ENCODE measurements at regions not wholly inside any gene's neighbourhood (a gene's known extent, or its start where the extent isn't known, plus 50 kb on each side); places are given as distances from the start of the nearest gene placed in this dataset.

DNA sequence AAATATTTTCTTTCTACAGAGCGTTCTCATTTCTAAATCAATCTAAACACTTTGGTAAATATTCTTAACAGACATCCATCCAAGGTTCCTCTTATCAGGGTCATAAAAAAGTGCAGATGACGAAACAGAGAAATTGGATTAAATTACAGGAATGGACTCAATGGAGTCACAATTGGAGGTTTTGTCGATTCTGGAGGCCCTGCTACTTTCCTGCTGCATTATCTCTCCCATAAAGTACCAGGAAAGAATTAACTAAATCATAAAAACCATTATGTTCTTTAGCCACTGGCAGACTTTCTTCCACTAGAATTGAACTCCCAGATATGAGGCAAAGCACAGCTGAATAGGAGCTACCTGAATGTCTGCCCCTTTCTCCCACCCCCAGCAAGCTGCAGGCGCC, 610.6 kb downstream of the HDGFL1 start:
- no peak for TF ChIP-seq POLR2A (IDR thresholded peaks at IDR 0.05)
- TF ChIP-seq, protein P1, sequence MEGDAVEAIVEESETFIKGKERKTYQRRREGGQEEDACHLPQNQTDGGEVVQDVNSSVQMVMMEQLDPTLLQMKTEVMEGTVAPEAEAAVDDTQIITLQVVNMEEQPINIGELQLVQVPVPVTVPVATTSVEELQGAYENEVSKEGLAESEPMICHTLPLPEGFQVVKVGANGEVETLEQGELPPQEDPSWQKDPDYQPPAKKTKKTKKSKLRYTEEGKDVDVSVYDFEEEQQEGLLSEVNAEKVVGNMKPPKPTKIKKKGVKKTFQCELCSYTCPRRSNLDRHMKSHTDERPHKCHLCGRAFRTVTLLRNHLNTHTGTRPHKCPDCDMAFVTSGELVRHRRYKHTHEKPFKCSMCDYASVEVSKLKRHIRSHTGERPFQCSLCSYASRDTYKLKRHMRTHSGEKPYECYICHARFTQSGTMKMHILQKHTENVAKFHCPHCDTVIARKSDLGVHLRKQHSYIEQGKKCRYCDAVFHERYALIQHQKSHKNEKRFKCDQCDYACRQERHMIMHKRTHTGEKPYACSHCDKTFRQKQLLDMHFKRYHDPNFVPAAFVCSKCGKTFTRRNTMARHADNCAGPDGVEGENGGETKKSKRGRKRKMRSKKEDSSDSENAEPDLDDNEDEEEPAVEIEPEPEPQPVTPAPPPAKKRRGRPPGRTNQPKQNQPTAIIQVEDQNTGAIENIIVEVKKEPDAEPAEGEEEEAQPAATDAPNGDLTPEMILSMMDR (IDR thresholded peaks at IDR 0.05), result no peak
